ENCODE measurements at regions not wholly inside any gene's neighbourhood (a gene's known extent, or its start where the extent isn't known, plus 50 kb on each side); places are given as distances from the start of the nearest gene placed in this dataset.

DNA sequence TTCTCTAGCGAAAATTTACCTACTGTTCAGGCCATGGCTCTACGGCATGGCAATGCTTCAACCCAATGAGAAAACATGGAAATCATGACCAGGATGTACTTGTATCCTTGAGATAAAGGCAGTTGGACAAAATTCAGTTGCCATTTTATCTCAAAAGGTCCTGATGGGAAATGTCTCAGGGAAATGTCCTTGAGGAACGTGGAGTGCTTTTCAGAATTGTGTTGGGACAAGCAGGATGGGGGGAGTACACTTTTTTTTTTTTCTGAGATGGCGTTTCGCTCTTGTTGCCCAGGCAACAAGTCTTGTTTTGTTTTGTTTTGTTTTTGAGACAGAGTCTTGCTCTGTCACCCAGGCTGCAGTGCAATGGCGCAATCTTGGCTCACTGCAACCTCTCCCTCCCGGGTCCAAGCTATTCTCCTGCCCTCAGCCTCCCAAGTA is 86.8 kb upstream of the EIF5 start:
- Histone ChIP-seq H2BK120ac (replicated peaks; ENCODE audit: low read depth, low read length) (no peak overlapping the region), H3K4ac (replicated peaks; ENCODE audit: insufficient read length, low read depth, low read length) (no peak overlapping the region), H4K5ac (ENCODE audit: insufficient read length, low read depth, low read length) (no peak overlapping the region), H4K91ac (replicated peaks; ENCODE audit: insufficient read length, low read length) (no peak overlapping the region), H2AFZ (ENCODE audit: low read length) (no peak overlapping the region), H3K23me2 (ENCODE audit: low read depth, low read length) (no peaks in the 10 kb centered on the region), H3K27me3 (replicated peaks in 1 of 4; ENCODE audit: control insufficient read depth in 3 of 4, extremely low read depth in 1 of 4, insufficient read depth in 3 of 4, low read length in 3 of 4) (no peaks in the 10 kb centered on the region), H3K56ac (replicated peaks; ENCODE audit: insufficient read length, low read depth, low read length) (no peak overlapping the region), H3K79me2 (ENCODE audit: control insufficient read depth in 1 of 2, insufficient read depth in 2 of 2, low read length in 2 of 2) (no peaks in the 10 kb centered on the region), H3K4me3 (ENCODE audit: extremely low read depth in 1 of 4, insufficient read depth in 2 of 4, low read depth in 3 of 4, low read length in 4 of 4) (no peak overlapping the region), H3K9ac (replicated peaks in 1 of 4; ENCODE audit: extremely low read depth in 1 of 4, low read depth in 3 of 4, low read length in 3 of 4) (no peak overlapping the region), H2AK5ac (ENCODE audit: low read depth, low read length) (no peak overlapping the region), H3K9me3 (ENCODE audit: insufficient read depth in 2 of 2, low read depth in 1 of 2, low read length in 1 of 2) (no peaks in the 10 kb centered on the region), H2BK15ac (ENCODE audit: low read length) (no peak overlapping the region), H3K18ac (ENCODE audit: extremely low read depth, low read length) (no peak overlapping the region), H2BK20ac (ENCODE audit: low read length) (no peak overlapping the region), H3K27ac (ENCODE audit: low read depth, low read length) (no peak overlapping the region), H3K23ac (ENCODE audit: insufficient read length) (no peak overlapping the region), H4K20me1 (replicated peaks in 1 of 2; ENCODE audit: control insufficient read depth in 1 of 2, insufficient read depth in 2 of 2, low read length in 2 of 2) (no peaks in the 10 kb centered on the region), H2BK5ac (ENCODE audit: low read depth, low read length) (no peak overlapping the region), H3K4me1 (replicated peaks in 1 of 4; ENCODE audit: control insufficient read depth in 3 of 4, insufficient read depth in 4 of 4, low read length in 3 of 4) (peaks cover 0 to 4% (median 0%) of the 10 kb centered on the region in 4 experiments; a peak in 2 of 7 replicates), H4K8ac (ENCODE audit: extremely low read depth, insufficient read depth, low read length) (no peak overlapping the region), H3K4me2 (ENCODE audit: insufficient read depth in 1 of 2, low read depth in 2 of 2, low read length in 2 of 2) (no peak overlapping the region), H3K14ac (ENCODE audit: insufficient read length) (no peak overlapping the region), H3K79me1 (ENCODE audit: low read depth, low read length) (no peaks in the 10 kb centered on the region), H3K36me3 (ENCODE audit: control insufficient read depth in 2 of 4, insufficient read depth in 4 of 4, low read length in 3 of 4) (no peaks in the 10 kb centered on the region), H2BK12ac (ENCODE audit: low read depth, low read length) (peak overlapping the region; percentile 75; the same call in 1 of the 2 replicates)
- ChIA-PET CTCF (ENCODE audit: partially characterized antibody) (interaction anchor here (1.2 to 1.3 kb wide), 2 partner anchors 9 to 146 kb away, joined by 3 read pairs; no protein-coding TSS in a partner anchor), POLR2A (ENCODE audit: partially characterized antibody) (no interaction called here)
- 83% methylated on average over 7 of the region's 7 CpGs; no CpG with 5 or more reads in 1 of the 2 experiments for WGBS, 2 experiments (ENCODE audit: extremely low coverage in 1 of 2, insufficient coverage in 1 of 2, insufficient read length in 1 of 2, insufficient replicate concordance in 2 of 2, low coverage in 1 of 2, low lambda C conversion rate in 2 of 2, missing lambda C conversion rate in 1 of 2)
- TF ChIP-seq CEBPB (IDR thresholded peaks at IDR 0.05; ENCODE audit: low read depth, low read length), result 0 out of 2 replicates have a peak, but pooled peaks have one; percentile 20
- no peak for TF ChIP-seq SUZ12 (IDR thresholded peaks at IDR 0.05; ENCODE audit: low read length)
- FAIRE-seq (no peak), DNase-seq (ENCODE audit: low read depth in 1 of 2, low spot score in 2 of 2) (no peak)
